Nephron progenitor cell (in vitro differentiated cells): ENCODE measurements at regions not wholly inside any gene's neighbourhood (a gene's known extent, or its start where the extent isn't known, plus 50 kb on each side); places are given as distances from the start of the nearest gene placed in this dataset.

ENCODE experiments used
- DNase-seq: peaks from one replicate; pipeline ENCODE4 v3.0.0; 2021
- H3K27ac Mint-ChIP-seq: 2 replicates; pipeline ENCODE4 v1.8.0; 2021; ENCODE audit warnings: mild to moderate bottlenecking, moderate library complexity, mixed read lengths
- H3K27me3 Mint-ChIP-seq: 2 replicates; pipeline ENCODE4 v1.8.0; 2021; ENCODE audit warnings: mild to moderate bottlenecking, low read depth, mixed read lengths; ENCODE audit not compliant: poor library complexity
- H3K36me3 Mint-ChIP-seq: 2 replicates; pipeline ENCODE4 v1.8.0; 2021; ENCODE audit warnings: low read depth, mixed read lengths
- H3K4me1 Mint-ChIP-seq: 2 replicates; pipeline ENCODE4 v1.8.0; 2021; ENCODE audit warnings: mixed read lengths
- H3K4me3 Mint-ChIP-seq: 2 replicates; pipeline ENCODE4 v1.8.0; 2021; ENCODE audit warnings: mild to moderate bottlenecking, moderate library complexity, mixed read lengths
- H3K9me3 Mint-ChIP-seq: 2 replicates; pipeline ENCODE4 v1.8.0; 2021; ENCODE audit warnings: mild to moderate bottlenecking, moderate library complexity, mixed read lengths
- CTCF ChIP-seq: fragments of 200-600 bp; sonication (generic); IDR thresholded peaks from 2 replicates; pipeline ENCODE4 v1.5.0; 2021; ENCODE audit warnings: antibody characterized with exemption

GRCh38 chr2:144654523-144654922, 134.6 kb upstream of the ZEB2 start:
- DNase-seq = no peak
- H3K9me3 Mint-ChIP-seq = no peaks in the 10 kb centered on the region
- H3K36me3 Mint-ChIP-seq = no peaks in the 10 kb centered on the region
- no peaks in the 10 kb centered on the region for H3K27me3 Mint-ChIP-seq
- H3K27ac Mint-ChIP-seq = no peak overlapping the region
- TF ChIP-seq CTCF = no peak
- peaks cover 15% of the 10 kb centered on the region for H3K4me1 Mint-ChIP-seq
- no peak overlapping the region for H3K4me3 Mint-ChIP-seq

- H3K27ac Mint-ChIP-seq = peak overlapping the region; percentile 15
- DNase-seq = peak; percentile 8
- H3K9me3 Mint-ChIP-seq = no peaks in the 10 kb centered on the region
- no peaks in the 10 kb centered on the region for H3K27me3 Mint-ChIP-seq
- H3K4me1 Mint-ChIP-seq = peaks cover 24% of the 10 kb centered on the region
- TF ChIP-seq CTCF = no peak
- no peaks in the 10 kb centered on the region for H3K36me3 Mint-ChIP-seq
- no peak overlapping the region for H3K4me3 Mint-ChIP-seq
Observed at GRCh38 chr2:144650907-144651306, 131.0 kb upstream of the ZEB2 start.

- H3K36me3 Mint-ChIP-seq = no peaks in the 10 kb centered on the region
- no peak overlapping the region for H3K4me3 Mint-ChIP-seq
- no peaks in the 10 kb centered on the region for H3K9me3 Mint-ChIP-seq
- peaks cover 24% of the 10 kb centered on the region for H3K4me1 Mint-ChIP-seq
- H3K27me3 Mint-ChIP-seq = no peaks in the 10 kb centered on the region
- no peak for TF ChIP-seq CTCF
- DNase-seq = no peak
- H3K27ac Mint-ChIP-seq = no peak overlapping the region
Observed at GRCh38 chr2:144648837-144649465, 129.0 kb upstream of the ZEB2 start.

- no peak for TF ChIP-seq CTCF
- Mint-ChIP-seq H3K9me3 (no peaks in the 10 kb centered on the region), H3K27me3 (no peaks in the 10 kb centered on the region), H3K4me3 (no peak overlapping the region), H3K27ac (no peak overlapping the region), H3K4me1 (peaks cover 17% of the 10 kb centered on the region), H3K36me3 (no peaks in the 10 kb centered on the region)
- no peak for DNase-seq
Observed at GRCh38 chr2:144645083-144645778, 125.3 kb upstream of the ZEB2 start.

- no peak overlapping the region for H3K27ac Mint-ChIP-seq
- H3K9me3 Mint-ChIP-seq = no peaks in the 10 kb centered on the region
- H3K36me3 Mint-ChIP-seq = no peaks in the 10 kb centered on the region
- H3K4me1 Mint-ChIP-seq = peaks cover 15% of the 10 kb centered on the region
- TF ChIP-seq CTCF = no peak
- no peak for DNase-seq
- no peaks in the 10 kb centered on the region for H3K27me3 Mint-ChIP-seq
- H3K4me3 Mint-ChIP-seq = no peak overlapping the region
Observed at GRCh38 chr2:144644549-144644948, 124.6 kb upstream of the ZEB2 start.
